ENCODE measurements at regions not wholly inside any gene's neighbourhood (a gene's known extent, or its start where the extent isn't known, plus 50 kb on each side); places are given as distances from the start of the nearest gene placed in this dataset.

GRCh38 chr13:76503766-76504165, 382.4 kb downstream of the KCTD12 start (continued):
- TF ChIP-seq ATF2 (IDR thresholded peaks at IDR 0.05; ENCODE audit: low read length), result no peak
- TF ChIP-seq EGR1 (IDR thresholded peaks at IDR 0.05; ENCODE audit: borderline replicate concordance, low read depth, low read length), result no peak
- no peak for TF ChIP-seq CREB1 (IDR thresholded peaks at IDR 0.05)

Data from H1 (cell line).